Tibial artery (tissue), 4 donors: ENCODE measurements at regions not wholly inside any gene's neighbourhood (a gene's known extent, or its start where the extent isn't known, plus 50 kb on each side); places are given as distances from the start of the nearest gene placed in this dataset.

Experiments
- DNase-seq, 2 donors: peaks; one replicate each; pipeline ENCODE4 v3.0.0-alpha.2; 2019
- H3K27ac ChIP-seq, 2 donors: fragments of 200-600 bp; sonication (generic) in 1 of 2; 1 replicate in 1 of 2; 2 replicates in 1 of 2; pipeline ENCODE4 v1.5.1; 2018 to 2019; ENCODE audit warnings: mild to moderate bottlenecking in 1 of 2
- H3K27me3 ChIP-seq, 2 donors: fragments of 200-600 bp; sonication (generic) in 1 of 2; one replicate each; pipeline versions ENCODE4 v1.5.1 to v1.6.0; 2016 to 2019
- H3K36me3 ChIP-seq, 3 donors: fragments of 200-600 bp; sonication (generic) in 2 of 3; one replicate each; pipeline ENCODE4 v1.5.1; 2016 to 2019; ENCODE audit warnings: mild to moderate bottlenecking in 2 of 3
- H3K4me1 ChIP-seq, 4 donors: fragments of 200-600 bp; sonication (generic) in 2 of 4; 1 replicate in 3 of 4; 2 replicates in 1 of 4; pipeline ENCODE4 v1.5.1; 2016 to 2019
- H3K4me3 ChIP-seq, 2 donors: fragments of 200-600 bp; sonication (generic) in 1 of 2; 1 replicate in 1 of 2; 2 replicates in 1 of 2; pipeline ENCODE4 v1.5.1; 2018 to 2019; ENCODE audit warnings: mild to moderate bottlenecking in 2 of 2
- H3K9me3 ChIP-seq, 3 donors: fragments of 200-600 bp; sonication (generic) in 1 of 3; one replicate each; pipeline ENCODE4 v1.5.1; 2016 to 2019
- intact Hi-C: fragments of 100-400 bp; cut with DNase I; formaldehyde crosslinking; loops from one replicate; pipeline ENCODE4 v1.15.0; 2023; ENCODE audit warnings: low total_unique reads
- TF ChIP-seq, protein P1 (sequence below), 2 experiments: fragments of 200-600 bp in 1 of 2; fragments of 450-650 bp in 1 of 2; IDR thresholded peaks; one replicate each; pipeline ENCODE4 v1.5.1; 2017 to 2019; ENCODE audit warnings: antibody characterized with exemption in 2 of 2, mild to moderate bottlenecking in 1 of 2, moderate library complexity in 1 of 2

DNA sequence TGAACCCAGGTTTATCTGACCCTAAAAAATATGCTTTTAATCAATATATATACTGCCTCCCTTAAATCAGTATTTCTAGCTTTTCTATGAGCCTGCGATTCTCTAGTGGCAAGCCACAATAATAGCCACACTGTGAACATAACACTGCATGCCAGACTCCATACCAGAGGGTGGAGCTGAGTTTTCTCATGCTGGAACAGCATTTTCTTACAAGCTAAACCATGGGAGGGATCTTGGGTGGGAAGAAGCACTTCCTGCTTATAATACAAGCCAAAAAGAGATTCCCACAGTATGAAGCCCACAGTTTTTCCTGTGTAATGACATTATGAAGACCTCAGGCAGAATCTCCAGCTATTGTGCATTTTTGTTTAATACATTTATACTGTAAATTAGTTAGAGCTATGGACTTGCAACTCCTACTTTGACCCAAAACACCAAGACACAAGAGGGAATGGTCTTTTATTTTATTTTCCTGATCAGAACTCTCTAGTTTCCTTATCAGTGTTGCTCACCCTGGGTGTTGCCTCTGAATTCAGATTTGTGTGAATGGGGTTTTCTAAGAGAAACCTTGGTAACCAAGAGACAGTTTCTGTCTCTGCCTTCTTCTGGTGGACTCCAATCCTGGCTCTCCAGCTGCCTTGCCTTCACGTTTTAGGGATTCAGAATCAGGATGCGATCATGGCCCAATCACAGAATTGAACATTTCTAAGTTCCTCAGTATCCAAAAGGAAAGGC is 74.5 kb upstream of the EOLA2 start:
- Histone ChIP-seq H3K9me3 (no peaks in the 10 kb centered on the region), H3K27ac (no peak overlapping the region), H3K27me3 (no peaks in the 10 kb centered on the region), H3K4me1 (peaks cover 0 to 23% (median 0%) of the 10 kb centered on the region in 4 donors), H3K4me3 (no peak overlapping the region), H3K36me3 (no peaks in the 10 kb centered on the region)
- intact Hi-C loops, result no loop called here
- TF ChIP-seq, protein P1, sequence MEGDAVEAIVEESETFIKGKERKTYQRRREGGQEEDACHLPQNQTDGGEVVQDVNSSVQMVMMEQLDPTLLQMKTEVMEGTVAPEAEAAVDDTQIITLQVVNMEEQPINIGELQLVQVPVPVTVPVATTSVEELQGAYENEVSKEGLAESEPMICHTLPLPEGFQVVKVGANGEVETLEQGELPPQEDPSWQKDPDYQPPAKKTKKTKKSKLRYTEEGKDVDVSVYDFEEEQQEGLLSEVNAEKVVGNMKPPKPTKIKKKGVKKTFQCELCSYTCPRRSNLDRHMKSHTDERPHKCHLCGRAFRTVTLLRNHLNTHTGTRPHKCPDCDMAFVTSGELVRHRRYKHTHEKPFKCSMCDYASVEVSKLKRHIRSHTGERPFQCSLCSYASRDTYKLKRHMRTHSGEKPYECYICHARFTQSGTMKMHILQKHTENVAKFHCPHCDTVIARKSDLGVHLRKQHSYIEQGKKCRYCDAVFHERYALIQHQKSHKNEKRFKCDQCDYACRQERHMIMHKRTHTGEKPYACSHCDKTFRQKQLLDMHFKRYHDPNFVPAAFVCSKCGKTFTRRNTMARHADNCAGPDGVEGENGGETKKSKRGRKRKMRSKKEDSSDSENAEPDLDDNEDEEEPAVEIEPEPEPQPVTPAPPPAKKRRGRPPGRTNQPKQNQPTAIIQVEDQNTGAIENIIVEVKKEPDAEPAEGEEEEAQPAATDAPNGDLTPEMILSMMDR (IDR thresholded peaks at IDR 0.05), result no peak
- DNase-seq, result no peak

DNA sequence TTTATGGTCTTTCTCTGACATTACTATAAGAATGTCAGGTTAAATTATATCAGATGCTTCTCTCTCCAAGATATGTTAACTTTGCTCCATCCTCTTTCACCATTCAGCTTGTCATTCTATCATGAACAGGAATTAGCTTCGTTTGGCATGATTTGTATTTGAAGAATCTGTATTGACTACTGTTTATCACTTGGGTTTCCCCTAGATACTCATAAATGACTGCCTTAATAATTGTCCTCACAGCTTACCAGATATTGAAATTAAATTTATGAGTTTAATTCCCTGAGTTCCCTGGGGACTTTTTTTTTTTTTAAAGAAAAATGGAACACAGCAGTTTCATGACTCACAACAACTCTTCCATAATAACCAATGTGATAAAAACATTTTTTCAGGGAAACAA is 76.2 kb upstream of the EOLA2 start:
- intact Hi-C loops, result no loop called here
- no peak for DNase-seq
- no peak overlapping the region for H3K4me3 ChIP-seq
- no peaks in the 10 kb centered on the region for H3K27me3 ChIP-seq
- no peak overlapping the region for H3K27ac ChIP-seq
- TF ChIP-seq, protein P1 (IDR thresholded peaks at IDR 0.05), result no peak
- no peaks in the 10 kb centered on the region for H3K36me3 ChIP-seq
- H3K9me3 ChIP-seq, result no peaks in the 10 kb centered on the region
- H3K4me1 ChIP-seq, result peaks cover 0 to 23% (median 0%) of the 10 kb centered on the region in 4 donors

DNA sequence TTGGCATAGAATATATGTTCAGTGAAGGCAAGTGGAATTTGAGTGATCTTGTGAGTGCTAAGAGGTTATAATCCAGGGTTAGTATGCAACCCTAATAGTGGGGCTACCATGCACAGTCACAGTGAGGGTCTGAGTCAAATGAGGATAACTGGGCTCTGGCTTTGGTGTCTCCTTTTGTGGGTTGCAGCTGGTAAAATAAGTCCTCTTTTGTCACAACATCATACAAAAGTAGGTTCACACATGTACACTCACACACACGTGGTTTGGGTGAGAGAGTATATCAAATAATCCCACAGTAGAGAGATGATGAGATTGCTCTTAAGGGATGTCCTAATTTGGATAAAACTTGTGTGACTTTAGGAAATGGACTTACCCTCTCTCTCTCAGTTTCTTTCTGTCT is 79.6 kb upstream of the EOLA2 start:
- TF ChIP-seq, protein P1 (IDR thresholded peaks at IDR 0.05), result no peak

DNA sequence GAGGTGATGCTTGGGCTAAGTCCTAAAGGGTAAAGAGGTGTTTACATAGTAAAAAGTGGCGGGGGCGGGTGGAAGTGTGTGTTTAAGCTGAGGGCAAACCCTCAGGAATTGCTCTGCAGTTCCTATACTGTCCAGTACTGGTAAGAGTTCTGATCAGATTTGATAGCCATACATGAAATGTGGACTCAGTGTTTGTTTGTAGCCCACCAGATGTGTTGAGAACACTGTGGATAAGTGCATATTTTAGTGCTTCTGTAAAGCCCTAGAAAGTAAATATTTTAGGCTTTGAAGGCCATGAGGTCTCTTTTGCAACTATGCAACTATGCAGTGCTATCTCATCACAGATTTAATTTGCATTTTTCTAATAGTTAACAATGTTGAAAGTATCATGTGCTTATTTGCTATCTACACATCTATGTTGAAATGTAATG is 80.7 kb upstream of the EOLA2 start:
- TF ChIP-seq, protein P1 (IDR thresholded peaks at IDR 0.05), result no peak
- no peak overlapping the region for H3K27ac ChIP-seq
- no peaks in the 10 kb centered on the region for H3K9me3 ChIP-seq
- no peaks in the 10 kb centered on the region for H3K36me3 ChIP-seq
- no peak overlapping the region for H3K4me3 ChIP-seq
- H3K27me3 ChIP-seq, result no peaks in the 10 kb centered on the region
- intact Hi-C loops, result no loop called here
- peaks cover 0 to 12% (median 0%) of the 10 kb centered on the region in 4 donors for H3K4me1 ChIP-seq
- no peak for DNase-seq

More for the DNA sequence above, 79.6 kb upstream of the EOLA2 start:
- Histone ChIP-seq H3K27ac (no peak overlapping the region), H3K9me3 (no peaks in the 10 kb centered on the region), H3K27me3 (no peaks in the 10 kb centered on the region), H3K4me1 (peaks cover 0 to 16% (median 0%) of the 10 kb centered on the region in 4 donors), H3K36me3 (no peaks in the 10 kb centered on the region), H3K4me3 (no peak overlapping the region)
- no peak for DNase-seq
- intact Hi-C loops, result no loop called here

DNA sequence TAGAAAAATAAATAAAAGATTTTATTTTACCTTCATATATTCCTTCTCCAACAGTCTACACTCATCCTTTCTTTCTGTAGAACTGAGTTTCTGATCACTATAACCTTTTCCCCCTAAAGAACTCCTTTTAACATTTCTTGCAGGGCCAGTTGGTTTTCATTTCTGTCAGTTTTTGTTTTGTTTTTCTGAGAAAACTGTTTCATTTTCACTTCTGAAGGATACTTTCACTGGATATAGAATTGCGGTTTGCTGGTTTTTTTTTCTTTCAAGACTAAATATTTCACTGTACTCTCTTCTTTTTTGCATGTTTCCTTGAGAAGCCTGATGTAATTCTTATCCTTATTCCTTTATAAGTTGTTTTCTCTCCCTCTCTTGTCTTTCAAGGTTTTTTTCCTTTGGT is 90.4 kb upstream of the EOLA2 start:
- intact Hi-C loops, result no loop called here
- no peaks in the 10 kb centered on the region for H3K4me1 ChIP-seq
- no peak overlapping the region for H3K4me3 ChIP-seq
- H3K9me3 ChIP-seq, result no peaks in the 10 kb centered on the region
- TF ChIP-seq, protein P1 (IDR thresholded peaks at IDR 0.05), result no peak
- no peak overlapping the region for H3K27ac ChIP-seq
- no peaks in the 10 kb centered on the region for H3K27me3 ChIP-seq
- no peak for DNase-seq
- H3K36me3 ChIP-seq, result no peaks in the 10 kb centered on the region
